Activated effector memory CD4-positive, alpha-beta T cell treated with Interleukin-2 at 50 U/mL for 16 hours (primary cell): ENCODE measurements at regions not wholly inside any gene's neighbourhood (a gene's known extent, or its start where the extent isn't known, plus 50 kb on each side); places are given as distances from the start of the nearest gene placed in this dataset.
"Not testable (repeated sequence)": the region's sequence is repeated elsewhere in the genome, so short reads cannot be mapped to it uniquely, and the experiment has no call there.

ENCODE experiments used
- DNase-seq: peaks from one replicate; pipeline ENCODE4 v3.0.0-alpha.2; 2020

GRCh38 chr3:178084938-178085816, 451.1 kb upstream of the KCNMB2 start:
- DNase-seq = no peak

DNA sequence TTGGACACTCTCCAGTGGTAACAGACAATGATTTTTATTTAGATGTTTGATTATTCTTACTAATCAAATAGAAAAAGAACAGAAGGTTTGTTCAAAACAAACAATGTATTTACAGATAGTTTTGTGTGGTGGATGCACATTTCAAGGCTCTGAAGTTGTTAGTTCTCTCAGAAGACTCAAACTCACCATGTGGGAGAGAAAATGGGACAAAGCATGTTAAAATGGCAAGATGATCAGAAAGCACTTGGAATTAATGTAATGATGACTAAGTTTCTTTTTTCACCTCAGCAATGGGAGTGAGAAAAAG, 450.5 kb upstream of the KCNMB2 start:
- DNase-seq = no peak

DNA sequence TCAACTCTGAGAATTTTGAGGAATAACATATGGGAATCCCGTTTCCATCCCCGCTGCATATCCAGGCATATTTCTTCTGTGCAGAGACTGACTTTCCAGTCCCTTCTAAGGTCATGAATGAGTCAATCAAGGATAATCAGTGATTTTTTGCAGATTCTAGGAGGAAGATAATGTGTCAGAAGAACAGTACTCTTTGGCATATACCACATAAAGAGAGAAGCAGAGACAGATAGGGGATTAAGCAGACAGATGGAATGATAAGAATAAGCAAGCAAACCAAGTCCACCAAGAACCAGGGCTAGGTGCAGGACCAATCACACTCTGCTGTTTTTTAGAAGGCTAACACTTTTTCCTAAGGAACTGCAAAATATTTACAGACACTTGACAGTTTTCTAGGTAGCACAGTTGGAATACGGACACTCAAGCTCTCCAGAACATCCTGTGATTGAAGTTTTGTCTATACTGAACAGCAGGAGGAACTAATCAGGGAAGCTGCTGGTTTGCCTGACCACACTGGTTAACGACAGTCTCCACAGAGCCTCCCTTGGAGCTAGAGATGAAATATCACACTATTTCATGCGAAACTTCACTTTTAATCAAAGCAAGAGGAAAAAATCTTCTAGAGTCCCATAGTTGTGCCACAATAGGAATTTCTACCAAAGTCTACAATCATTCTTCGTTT, 450.0 kb upstream of the KCNMB2 start:
- no peak for DNase-seq

DNA sequence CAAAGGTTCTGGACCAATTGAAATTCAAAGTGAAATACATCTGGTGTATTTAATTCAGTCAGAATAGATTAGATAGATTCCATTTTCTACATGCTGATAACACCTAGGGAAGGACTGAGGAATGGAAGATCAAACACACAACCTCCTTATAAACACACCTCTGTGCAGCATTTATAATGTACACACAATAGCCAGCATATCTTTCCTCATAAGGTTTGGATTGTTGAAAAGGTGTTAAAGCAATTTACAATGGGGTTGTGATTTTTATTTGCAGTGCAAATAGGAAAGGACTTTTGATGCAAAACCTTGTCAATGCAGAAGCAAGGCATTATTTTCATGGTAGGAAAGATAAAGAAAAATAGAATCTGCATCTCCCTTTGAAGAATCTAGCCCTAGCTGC, 448.9 kb upstream of the KCNMB2 start:
- no peak for DNase-seq

DNA sequence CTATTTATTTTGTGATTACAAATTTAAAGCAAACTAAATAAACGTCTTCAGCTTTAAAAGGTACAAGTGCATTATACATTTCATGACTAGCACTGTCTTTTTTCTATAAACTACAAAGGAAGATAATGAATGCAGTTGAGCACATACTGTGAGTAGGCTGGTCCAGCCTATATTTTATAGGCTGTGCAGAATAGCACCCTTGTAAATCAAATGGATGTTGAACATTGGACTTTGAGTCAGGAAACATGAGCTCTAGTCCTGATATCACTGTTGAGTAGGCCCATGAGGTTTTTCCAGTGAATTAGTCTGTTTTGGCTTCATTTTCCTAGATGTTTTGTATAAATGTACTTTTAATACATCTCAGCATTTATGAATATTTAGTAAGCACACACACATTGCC, 447.3 kb upstream of the KCNMB2 start:
- DNase-seq = no peak

- DNase-seq = no peak
Observed at GRCh38 chr3:178090899-178091298, 445.3 kb upstream of the KCNMB2 start.

GRCh38 chr3:178095522-178095921, 440.7 kb upstream of the KCNMB2 start:
- DNase-seq = no peak

DNA sequence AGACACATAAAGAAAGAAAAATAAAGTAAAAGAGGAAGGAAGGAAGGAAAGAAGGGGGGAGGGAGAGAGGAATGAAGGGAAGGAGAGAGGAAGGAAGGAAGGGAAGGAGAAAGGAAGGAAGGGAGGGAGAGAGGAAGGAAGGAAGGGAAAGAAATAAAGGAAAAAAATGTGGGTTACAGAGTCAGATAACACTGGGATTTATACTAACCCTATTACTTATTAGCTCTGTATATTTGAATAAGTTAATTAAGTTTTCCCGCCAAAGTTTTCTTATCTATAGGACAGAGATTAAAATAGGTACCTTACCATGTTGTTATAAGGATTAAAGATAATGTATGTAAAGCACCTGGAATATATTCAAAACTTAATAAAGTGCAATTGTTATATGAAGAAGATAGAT, 439.3 kb upstream of the KCNMB2 start:
- DNase-seq = no peak

DNA sequence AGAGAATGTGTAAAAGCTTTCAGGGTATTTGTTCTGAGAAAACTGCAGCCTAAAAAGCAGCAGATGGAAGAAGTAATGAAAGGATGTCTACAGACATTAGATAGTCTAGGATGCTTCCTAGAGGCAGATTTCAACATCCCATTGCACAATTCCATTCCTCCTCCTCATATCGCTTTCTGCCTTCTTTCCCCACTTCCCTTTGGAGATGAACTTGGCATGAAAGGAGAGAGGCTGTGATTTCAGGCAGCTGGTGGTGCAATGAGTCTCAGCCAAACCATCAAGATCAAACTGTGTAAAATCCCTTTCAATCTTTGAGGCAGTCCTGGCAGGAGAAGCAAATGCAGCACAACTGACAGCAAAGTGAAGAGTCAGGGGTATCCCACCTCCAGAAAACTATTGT, 438.7 kb upstream of the KCNMB2 start:
- no peak for DNase-seq

- no peak for DNase-seq
Observed at GRCh38 chr3:178099274-178099673, 437.0 kb upstream of the KCNMB2 start.

GRCh38 chr3:178099862-178100261, 436.4 kb upstream of the KCNMB2 start:
- no peak for DNase-seq

DNA sequence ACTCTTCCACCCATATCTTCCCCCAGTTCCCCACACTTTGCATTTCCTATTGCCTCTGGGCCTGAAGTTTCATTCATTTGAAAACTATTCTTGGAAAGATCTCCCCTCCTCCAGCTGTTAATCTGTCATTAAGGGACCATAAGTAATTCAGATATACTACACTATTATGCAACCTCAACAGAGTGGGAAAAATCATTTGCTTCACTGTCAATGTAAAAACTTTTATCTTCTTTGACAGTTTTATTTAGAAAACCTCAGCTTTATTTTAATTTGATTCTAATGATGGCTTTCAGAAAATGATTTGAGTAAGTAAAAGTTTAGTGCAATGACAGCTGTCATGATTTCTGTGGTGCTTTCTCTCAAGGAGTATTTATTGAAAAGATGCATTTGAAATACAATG, 435.3 kb upstream of the KCNMB2 start:
- no peak for DNase-seq

GRCh38 chr3:178103140-178103539, 433.1 kb upstream of the KCNMB2 start:
- no peak for DNase-seq

DNA sequence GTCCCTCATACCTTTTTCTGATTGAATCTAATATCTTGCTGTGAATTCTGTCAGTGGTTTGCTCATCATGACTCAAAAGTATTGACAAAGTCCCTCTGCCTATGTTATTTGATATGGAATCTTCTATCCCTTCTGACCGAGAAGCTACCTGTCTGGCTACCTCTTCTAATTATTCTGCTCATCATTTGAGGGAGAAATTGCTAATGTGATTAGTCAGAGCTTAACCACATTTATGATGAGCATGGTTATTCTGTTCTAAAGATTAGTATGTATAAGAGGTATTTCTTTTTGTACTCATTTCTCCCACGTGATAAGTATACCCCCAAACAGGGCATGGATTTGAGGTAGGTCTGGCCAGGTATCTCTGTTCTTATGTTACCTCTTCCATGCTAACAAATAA, 428.4 kb upstream of the KCNMB2 start:
- no peak for DNase-seq

GRCh38 chr3:178109691-178110090, 426.5 kb upstream of the KCNMB2 start:
- DNase-seq = no peak

DNA sequence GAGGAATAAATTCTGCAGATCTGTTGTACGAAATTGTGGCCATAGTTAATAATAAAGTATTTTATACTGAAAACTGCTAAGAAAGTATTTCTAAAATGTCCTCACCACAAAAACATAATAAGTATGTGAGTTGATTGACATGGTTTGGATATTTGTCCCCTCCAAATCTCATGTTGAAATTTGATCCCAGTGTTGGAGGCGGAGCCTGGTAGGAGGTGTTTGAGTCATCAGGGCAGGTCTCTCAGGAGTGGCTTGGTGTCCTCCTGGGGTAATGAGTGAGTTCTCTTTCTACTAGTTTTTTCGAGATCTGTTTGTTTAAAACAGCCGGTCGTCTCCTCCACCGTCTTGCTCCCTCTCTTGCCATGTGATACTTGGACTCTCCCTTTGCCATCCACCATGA, 424.1 kb upstream of the KCNMB2 start:
- DNase-seq = no peak

GRCh38 chr3:178112552-178112951, 423.7 kb upstream of the KCNMB2 start:
- not testable (repeated sequence) for DNase-seq

- DNase-seq = no peak
Observed at GRCh38 chr3:178117641-178118040, 418.6 kb upstream of the KCNMB2 start.

DNA sequence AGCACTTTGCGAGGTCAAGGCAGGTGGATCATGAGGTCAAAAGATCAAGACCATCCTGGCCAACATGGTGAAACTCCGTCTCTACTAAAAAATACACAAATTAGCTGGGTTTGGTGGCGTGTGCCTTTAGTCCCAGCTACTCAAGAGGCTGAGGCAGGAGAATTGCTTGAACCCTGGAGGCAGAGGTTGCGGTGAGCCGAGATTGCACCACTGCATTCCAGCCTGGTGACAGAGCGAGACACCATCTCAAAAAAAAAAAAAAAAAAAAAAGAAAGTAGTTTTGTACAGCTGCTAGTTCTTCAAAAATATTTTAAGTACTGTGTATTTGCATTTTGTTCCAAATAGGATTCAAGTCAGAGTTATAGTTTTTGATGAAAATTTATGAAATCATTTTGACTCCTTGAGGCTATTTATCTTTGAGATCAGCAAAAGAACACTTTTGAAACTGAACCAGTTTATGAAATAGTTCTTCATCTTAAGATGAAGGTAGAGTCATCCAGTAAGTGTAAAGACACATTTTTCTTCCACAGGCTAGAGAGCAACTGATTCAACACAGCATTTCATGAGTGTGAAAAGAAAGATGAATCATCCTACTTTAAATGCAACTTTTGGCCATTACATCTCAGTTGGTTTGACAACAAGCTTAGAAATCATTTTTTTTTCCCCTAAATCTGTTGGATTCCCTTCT, 416.5 kb upstream of the KCNMB2 start:
- DNase-seq = not testable (repeated sequence)

- DNase-seq = no peak
Observed at GRCh38 chr3:178120367-178120766, 415.9 kb upstream of the KCNMB2 start.

DNA sequence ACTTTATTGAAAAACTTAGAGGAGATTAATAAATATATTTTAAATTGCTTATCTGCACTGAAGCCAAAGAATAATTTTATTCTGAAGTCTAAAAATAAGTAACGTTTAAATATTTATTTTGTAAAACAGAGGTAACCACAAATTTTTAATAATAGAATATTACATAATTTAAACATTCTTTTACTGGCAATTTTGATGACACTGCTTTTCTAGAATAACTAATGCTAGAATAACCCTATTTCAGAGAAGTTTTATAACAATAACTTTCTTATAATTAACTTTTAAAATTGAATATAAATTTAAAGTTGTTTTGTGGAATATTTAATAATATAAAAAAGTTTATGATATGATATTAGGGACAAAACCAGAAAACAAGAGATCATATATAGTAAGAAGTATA, 409.6 kb upstream of the KCNMB2 start:
- no peak for DNase-seq

- DNase-seq = no peak
Observed at GRCh38 chr3:178127221-178127620, 409.0 kb upstream of the KCNMB2 start.

- DNase-seq = no peak
Observed at GRCh38 chr3:178129109-178129508, 407.1 kb upstream of the KCNMB2 start.

DNA sequence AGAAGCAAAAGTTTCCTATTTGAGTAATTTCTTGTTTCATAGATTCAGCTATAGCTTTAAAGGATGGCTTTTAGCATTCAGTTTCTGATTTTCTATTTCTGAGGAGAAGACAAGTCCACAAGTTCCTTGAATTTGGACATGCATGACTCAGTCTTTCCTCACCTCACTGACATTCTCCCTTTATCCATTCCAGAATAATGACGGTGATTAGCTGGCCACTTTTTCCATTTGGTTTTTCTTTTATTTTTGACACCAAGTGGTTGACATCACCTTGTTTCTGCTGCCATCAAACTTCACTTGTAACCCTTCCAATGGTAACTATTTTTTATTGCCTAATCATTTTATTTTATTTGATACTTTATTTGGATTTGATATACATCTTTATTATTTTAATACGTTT, 404.4 kb upstream of the KCNMB2 start:
- DNase-seq = no peak
